ENCODE measurements at regions not wholly inside any gene's neighbourhood (a gene's known extent, or its start where the extent isn't known, plus 50 kb on each side); places are given as distances from the start of the nearest gene placed in this dataset.

- Histone ChIP-seq H3K9me3 (ENCODE audit: low read length) (peaks cover 15% of the 10 kb centered on the region; the same call in 1 of the 2 replicates), H3K27me3 (ENCODE audit: low read length) (no peaks in the 10 kb centered on the region), H2AFZ (ENCODE audit: low read length) (no peak overlapping the region), H3K9ac (ENCODE audit: low read length) (no peak overlapping the region), H4K20me1 (ENCODE audit: low read length) (no peaks in the 10 kb centered on the region), H3F3A (ENCODE audit: low read length, unreplicated experiment) (no peaks in the 10 kb centered on the region), H3K79me2 (ENCODE audit: low read length) (no peaks in the 10 kb centered on the region), H3K9me2 (replicated peaks; ENCODE audit: low read length) (no peaks in the 10 kb centered on the region), H3K4me3 (ENCODE audit: low read length) (no peak overlapping the region), H3K4me1 (ENCODE audit: insufficient read depth, low read length) (no peaks in the 10 kb centered on the region), H3K36me3 (ENCODE audit: low read depth, low read length) (no peaks in the 10 kb centered on the region), H3K27ac (ENCODE audit: low read length) (no peak overlapping the region), H3K4me2 (ENCODE audit: low read length) (no peak overlapping the region)
- CTCF ChIA-PET: no interaction called here
- intact Hi-C loops (cut with micrococcal nuclease): no loop called here
- BruUV-seq (replicated peaks): no TSS peak
- no peak for TF ChIP-seq EZH2 (IDR thresholded peaks at IDR 0.05; ENCODE audit: low read length, unreplicated experiment)
- no peak for TF ChIP-seq CTCF (conservative IDR thresholded peaks at IDR 0.05; ENCODE audit: low read depth, low read length)
- no peak for TF ChIP-seq EZH2phosphoT487 (IDR thresholded peaks at IDR 0.05; ENCODE audit: borderline replicate concordance, low read length)
- POLR2A ChIA-PET (ENCODE audit: unreplicated experiment): no interaction called here
- no peak for ATAC-seq
- DNase-seq: no peak
Measured at GRCh38 chr3:116630494-116630893, 79.1 kb upstream of the TUSC7 start.

GRCh38 chr3:116639641-116640040, 69.9 kb upstream of the TUSC7 start:
- H3K4me2 ChIP-seq (ENCODE audit: low read length): no peak overlapping the region
- ATAC-seq (no peak), DNase-seq (no peak)
- H4K20me1 ChIP-seq (ENCODE audit: low read length): no peaks in the 10 kb centered on the region
- H3K79me2 ChIP-seq (ENCODE audit: low read length): no peaks in the 10 kb centered on the region
- intact Hi-C loops (cut with micrococcal nuclease): no loop called here
- H3K4me3 ChIP-seq (ENCODE audit: low read length): no peak overlapping the region
- no TSS peak for BruUV-seq (replicated peaks)
- H3K9me3 ChIP-seq (ENCODE audit: low read length): peaks cover 7% of the 10 kb centered on the region
- H3K27me3 ChIP-seq (ENCODE audit: low read length): no peaks in the 10 kb centered on the region
- H3K9ac ChIP-seq (ENCODE audit: low read length): no peak overlapping the region
- H2AFZ ChIP-seq (ENCODE audit: low read length): no peak overlapping the region
- ChIA-PET POLR2A (ENCODE audit: unreplicated experiment) (no interaction called here), CTCF (no interaction called here)
- H3K36me3 ChIP-seq (ENCODE audit: low read depth, low read length): no peaks in the 10 kb centered on the region
- no peak overlapping the region for H3K27ac ChIP-seq (ENCODE audit: low read length)
- H3K9me2 ChIP-seq (replicated peaks; ENCODE audit: low read length): no peaks in the 10 kb centered on the region
- no peaks in the 10 kb centered on the region for H3K4me1 ChIP-seq (ENCODE audit: insufficient read depth, low read length)
- no peak for TF ChIP-seq EZH2 (IDR thresholded peaks at IDR 0.05; ENCODE audit: low read length, unreplicated experiment)
- no peak for TF ChIP-seq CTCF (conservative IDR thresholded peaks at IDR 0.05; ENCODE audit: low read depth, low read length)
- no peak for TF ChIP-seq EZH2phosphoT487 (IDR thresholded peaks at IDR 0.05; ENCODE audit: borderline replicate concordance, low read length)
- no peaks in the 10 kb centered on the region for H3F3A ChIP-seq (ENCODE audit: low read length, unreplicated experiment)

- no peaks in the 10 kb centered on the region for H3F3A ChIP-seq (ENCODE audit: low read length, unreplicated experiment)
- no peak overlapping the region for H3K4me3 ChIP-seq (ENCODE audit: low read length)
- intact Hi-C loops (cut with micrococcal nuclease): no loop called here
- no peaks in the 10 kb centered on the region for H4K20me1 ChIP-seq (ENCODE audit: low read length)
- no peaks in the 10 kb centered on the region for H3K79me2 ChIP-seq (ENCODE audit: low read length)
- ChIA-PET POLR2A (ENCODE audit: unreplicated experiment) (no interaction called here), CTCF (no interaction called here)
- DNase-seq: no peak
- BruUV-seq (replicated peaks): no TSS peak
- TF ChIP-seq EZH2 (IDR thresholded peaks at IDR 0.05; ENCODE audit: low read length, unreplicated experiment) (no peak), CTCF (conservative IDR thresholded peaks at IDR 0.05; ENCODE audit: low read depth, low read length) (no peak), EZH2phosphoT487 (IDR thresholded peaks at IDR 0.05; ENCODE audit: borderline replicate concordance, low read length) (no peak)
- ATAC-seq: no peak
- H3K9ac ChIP-seq (ENCODE audit: low read length): no peak overlapping the region
- H3K36me3 ChIP-seq (ENCODE audit: low read depth, low read length): no peaks in the 10 kb centered on the region
- H3K9me2 ChIP-seq (replicated peaks; ENCODE audit: low read length): no peaks in the 10 kb centered on the region
- peaks cover 6% of the 10 kb centered on the region; the same call in 1 of the 2 replicates for H3K9me3 ChIP-seq (ENCODE audit: low read length)
- H3K27ac ChIP-seq (ENCODE audit: low read length): no peak overlapping the region
- no peaks in the 10 kb centered on the region for H3K4me1 ChIP-seq (ENCODE audit: insufficient read depth, low read length)
- no peaks in the 10 kb centered on the region for H3K27me3 ChIP-seq (ENCODE audit: low read length)
- no peak overlapping the region for H3K4me2 ChIP-seq (ENCODE audit: low read length)
- no peak overlapping the region for H2AFZ ChIP-seq (ENCODE audit: low read length)
Measured at GRCh38 chr3:116640109-116640508, 69.5 kb upstream of the TUSC7 start.
